ENCODE measurements at regions not wholly inside any gene's neighbourhood (a gene's known extent, or its start where the extent isn't known, plus 50 kb on each side); places are given as distances from the start of the nearest gene placed in this dataset.

DNA sequence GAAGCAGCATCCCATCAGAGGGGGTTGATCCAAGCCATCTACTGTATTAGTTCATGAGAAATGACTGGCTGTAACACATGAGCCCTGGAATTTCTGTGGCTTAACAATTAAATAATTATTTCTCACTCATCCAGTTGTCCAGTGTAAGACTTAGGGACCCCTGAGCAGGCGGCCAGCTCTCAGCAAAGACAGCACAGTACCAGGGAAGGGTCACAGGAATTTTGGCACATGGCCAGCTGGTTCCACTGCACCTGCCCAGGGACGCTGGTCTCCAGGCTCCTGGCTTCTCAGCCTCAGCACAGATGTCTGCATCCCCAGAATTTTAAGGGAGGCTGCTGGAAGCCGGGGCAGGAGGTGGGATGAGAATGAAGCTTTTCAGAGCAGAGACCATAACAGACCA lies 93.7 kb upstream of the DHRSX start:
- no peak for TF ChIP-seq EZH2 (IDR thresholded peaks at IDR 0.05; ENCODE audit: low read length, unreplicated experiment)
- TF ChIP-seq EZH2phosphoT487 (IDR thresholded peaks at IDR 0.05; ENCODE audit: borderline replicate concordance, low read length) = no peak
- TF ChIP-seq, protein P1, sequence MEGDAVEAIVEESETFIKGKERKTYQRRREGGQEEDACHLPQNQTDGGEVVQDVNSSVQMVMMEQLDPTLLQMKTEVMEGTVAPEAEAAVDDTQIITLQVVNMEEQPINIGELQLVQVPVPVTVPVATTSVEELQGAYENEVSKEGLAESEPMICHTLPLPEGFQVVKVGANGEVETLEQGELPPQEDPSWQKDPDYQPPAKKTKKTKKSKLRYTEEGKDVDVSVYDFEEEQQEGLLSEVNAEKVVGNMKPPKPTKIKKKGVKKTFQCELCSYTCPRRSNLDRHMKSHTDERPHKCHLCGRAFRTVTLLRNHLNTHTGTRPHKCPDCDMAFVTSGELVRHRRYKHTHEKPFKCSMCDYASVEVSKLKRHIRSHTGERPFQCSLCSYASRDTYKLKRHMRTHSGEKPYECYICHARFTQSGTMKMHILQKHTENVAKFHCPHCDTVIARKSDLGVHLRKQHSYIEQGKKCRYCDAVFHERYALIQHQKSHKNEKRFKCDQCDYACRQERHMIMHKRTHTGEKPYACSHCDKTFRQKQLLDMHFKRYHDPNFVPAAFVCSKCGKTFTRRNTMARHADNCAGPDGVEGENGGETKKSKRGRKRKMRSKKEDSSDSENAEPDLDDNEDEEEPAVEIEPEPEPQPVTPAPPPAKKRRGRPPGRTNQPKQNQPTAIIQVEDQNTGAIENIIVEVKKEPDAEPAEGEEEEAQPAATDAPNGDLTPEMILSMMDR (conservative IDR thresholded peaks at IDR 0.05; ENCODE audit: low read depth, low read length) = no peak
